PC-9 (cell line): ENCODE measurements at regions not wholly inside any gene's neighbourhood (a gene's known extent, or its start where the extent isn't known, plus 50 kb on each side); places are given as distances from the start of the nearest gene placed in this dataset.

ENCODE experiments used
- BruUV-seq: library from RNA; stranded (reverse); fragments of 400-500 nt; replicated peaks from 2 replicates; lab custom pipeline; 2021; lab: Mats Ljungman, UMichigan
- CTCF ChIA-PET: fragments of 300-600 bp; sonication (Branson Sonifier 250); formaldehyde crosslinking; loops from one replicate; lab custom pipeline; 2022; ENCODE audit warnings: antibody characterized with exemption; lab: Charles Lee
- POLR2A ChIA-PET: fragments of 300-600 bp; sonication (Branson Sonifier 250); formaldehyde crosslinking; loops from one replicate; lab custom pipeline; 2022; ENCODE audit warnings: antibody characterized with exemption; ENCODE audit not compliant: unreplicated experiment; lab: Charles Lee
- DNase-seq, 2 experiments: peaks; one replicate each; pipeline versions ENCODE4 v3.0.0 to v3.0.0-alpha.2; 2015 to 2022; ENCODE audit warnings: mixed read lengths in 1 of 2
- H2AFZ ChIP-seq: fragments of 200-600 bp; sonication (generic); 2 replicates; pipeline ENCODE4 v1.8.1; 2017; ENCODE audit warnings: antibody characterized with exemption
- H3F3A ChIP-seq: fragments of 200-600 bp; sonication (generic); 2 replicates; pipeline ENCODE4 v1.8.1; 2017; ENCODE audit warnings: antibody characterized with exemption, mild to moderate bottlenecking, low read depth; ENCODE audit not compliant: insufficient read depth
- H3K27ac ChIP-seq: fragments of 200-600 bp; sonication (generic); 2 replicates; pipeline ENCODE4 v1.6.1; 2016; ENCODE audit warnings: mixed run types
- H3K27me3 ChIP-seq: fragments of 200-600 bp; sonication (generic); 2 replicates; pipeline ENCODE4 v1.6.1; 2016; ENCODE audit warnings: low read depth, mixed run types; ENCODE audit not compliant: insufficient read depth
- H3K36me3 ChIP-seq: fragments of 200-600 bp; sonication (generic); 2 replicates; pipeline ENCODE4 v1.6.1; 2016; ENCODE audit warnings: low read depth, mixed run types
- H3K4me1 ChIP-seq: fragments of 200-600 bp; sonication (generic); replicated peaks from 2 replicates; pipeline ENCODE4 v1.6.1; 2016; ENCODE audit warnings: mixed run types; ENCODE audit not compliant: insufficient read depth
- H3K4me2 ChIP-seq: fragments of 200-600 bp; sonication (generic); 2 replicates; pipeline ENCODE4 v1.6.1; 2017; ENCODE audit warnings: mixed run types
- H3K4me3 ChIP-seq: fragments of 200-600 bp; sonication (generic); 2 replicates; pipeline ENCODE4 v1.6.1; 2016; ENCODE audit warnings: mixed run types
- H3K79me2 ChIP-seq: fragments of 200-600 bp; sonication (generic); 2 replicates; pipeline ENCODE4 v1.6.1; 2017; ENCODE audit warnings: low read depth, mixed run types
- H3K9me2 ChIP-seq: fragments of 200-600 bp; sonication (generic); 2 replicates; pipeline ENCODE4 v1.8.1; 2017; ENCODE audit warnings: mild to moderate bottlenecking; ENCODE audit not compliant: insufficient read depth
- H3K9me3 ChIP-seq: fragments of 200-600 bp; sonication (generic); 2 replicates; pipeline ENCODE4 v1.8.1; 2016; ENCODE audit warnings: low read depth; ENCODE audit not compliant: insufficient read depth
- H4K20me1 ChIP-seq: fragments of 200-600 bp; sonication (generic); 2 replicates; pipeline ENCODE4 v1.8.1; 2017; ENCODE audit not compliant: insufficient read depth
- EZH2 ChIP-seq: fragments of 200-600 bp; sonication (generic); IDR thresholded peaks from 2 replicates; pipeline ENCODE4 v1.8.0; 2017; ENCODE audit warnings: antibody characterized with exemption, low read depth
- intact Hi-C: fragments of 100-400 bp; cut with micrococcal nuclease; formaldehyde crosslinking; loops from one replicate; pipeline ENCODE4 v1.10.0; 2022; ENCODE audit not compliant: unreplicated experiment
- TF ChIP-seq, protein P1 (sequence below): fragments of 200-600 bp; sonication (generic); conservative IDR thresholded peaks from 2 replicates; pipeline ENCODE4 v1.6.1; 2017; ENCODE audit warnings: mixed run types, antibody characterized with exemption, mild to moderate bottlenecking, moderate library complexity

DNA sequence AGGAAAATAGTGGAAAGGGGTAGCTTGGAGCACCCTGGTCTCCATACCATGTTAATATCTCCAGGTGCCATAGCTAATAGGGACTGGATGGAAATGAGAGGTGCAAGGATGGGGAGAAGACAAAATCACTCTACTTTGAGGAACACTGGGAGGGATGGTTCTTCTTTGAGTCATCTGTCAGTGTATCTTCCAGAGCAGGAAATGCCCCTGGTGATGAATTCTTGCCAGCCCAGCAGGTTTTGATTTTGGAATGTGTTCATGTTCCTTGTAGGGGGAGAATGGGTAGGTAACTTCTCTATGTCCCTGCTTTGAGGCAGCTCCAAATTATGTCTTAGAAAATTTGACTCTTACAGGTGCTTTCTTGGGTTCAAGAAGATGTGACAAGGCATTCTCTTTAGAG, 177.0 kb upstream of the GLI3 start:
- Histone ChIP-seq H3K36me3 (no peaks in the 10 kb centered on the region), H4K20me1 (no peaks in the 10 kb centered on the region), H3K27ac (no peak overlapping the region), H2AFZ (no peak overlapping the region), H3K9me3 (no peaks in the 10 kb centered on the region), H3K4me3 (no peak overlapping the region), H3K27me3 (peaks cover 15% of the 10 kb centered on the region), H3F3A (no peaks in the 10 kb centered on the region), H3K9me2 (0 out of 2 replicates have a peak, but pooled peaks cover 6% of the 10 kb centered on the region), H3K4me2 (no peak overlapping the region), H3K79me2 (no peaks in the 10 kb centered on the region), H3K4me1 (no peaks in the 10 kb centered on the region)
- CTCF ChIA-PET = no interaction called here
- BruUV-seq = no TSS peak
- TF ChIP-seq EZH2 = no peak
- TF ChIP-seq, protein P1, sequence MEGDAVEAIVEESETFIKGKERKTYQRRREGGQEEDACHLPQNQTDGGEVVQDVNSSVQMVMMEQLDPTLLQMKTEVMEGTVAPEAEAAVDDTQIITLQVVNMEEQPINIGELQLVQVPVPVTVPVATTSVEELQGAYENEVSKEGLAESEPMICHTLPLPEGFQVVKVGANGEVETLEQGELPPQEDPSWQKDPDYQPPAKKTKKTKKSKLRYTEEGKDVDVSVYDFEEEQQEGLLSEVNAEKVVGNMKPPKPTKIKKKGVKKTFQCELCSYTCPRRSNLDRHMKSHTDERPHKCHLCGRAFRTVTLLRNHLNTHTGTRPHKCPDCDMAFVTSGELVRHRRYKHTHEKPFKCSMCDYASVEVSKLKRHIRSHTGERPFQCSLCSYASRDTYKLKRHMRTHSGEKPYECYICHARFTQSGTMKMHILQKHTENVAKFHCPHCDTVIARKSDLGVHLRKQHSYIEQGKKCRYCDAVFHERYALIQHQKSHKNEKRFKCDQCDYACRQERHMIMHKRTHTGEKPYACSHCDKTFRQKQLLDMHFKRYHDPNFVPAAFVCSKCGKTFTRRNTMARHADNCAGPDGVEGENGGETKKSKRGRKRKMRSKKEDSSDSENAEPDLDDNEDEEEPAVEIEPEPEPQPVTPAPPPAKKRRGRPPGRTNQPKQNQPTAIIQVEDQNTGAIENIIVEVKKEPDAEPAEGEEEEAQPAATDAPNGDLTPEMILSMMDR = no peak
- POLR2A ChIA-PET = interaction anchor here (0.5 kb wide), 1 partner anchor 1123 kb away, joined by 6 read pairs; no protein-coding TSS in a partner anchor
- no peak for DNase-seq
- intact Hi-C loops = no loop called here

DNA sequence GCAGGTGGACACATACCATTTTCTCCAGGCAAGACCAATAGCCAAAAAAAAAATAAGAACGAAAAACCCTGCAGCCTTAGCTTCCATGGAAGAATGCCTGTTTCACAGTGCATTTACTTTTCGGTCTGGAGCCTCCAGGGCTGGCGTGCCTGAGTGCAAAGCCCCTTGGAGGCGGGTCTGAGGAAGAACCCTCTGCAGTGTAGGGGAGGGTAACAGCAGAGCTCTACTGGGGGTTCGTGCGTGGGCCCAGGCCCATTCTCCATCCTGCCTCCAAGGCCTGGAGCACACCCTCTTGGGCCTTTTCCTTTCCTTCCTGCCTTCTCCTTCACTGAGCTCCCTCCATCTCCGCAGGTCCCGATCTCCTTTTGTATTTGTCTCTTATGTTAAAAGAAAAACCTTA, 172.3 kb upstream of the GLI3 start:
- H4K20me1 ChIP-seq = no peaks in the 10 kb centered on the region; the same call in 1 of the 2 replicates
- 0 out of 2 replicates have a peak overlapping the region, but pooled peaks have one; percentile 18 for H2AFZ ChIP-seq
- H3K4me3 ChIP-seq = no peak overlapping the region
- no peaks in the 10 kb centered on the region for H3K36me3 ChIP-seq
- no peaks in the 10 kb centered on the region for H3F3A ChIP-seq
- TF ChIP-seq EZH2 = no peak
- TF ChIP-seq, protein P1 = no peak
- BruUV-seq = no TSS peak
- H3K9me3 ChIP-seq = no peaks in the 10 kb centered on the region
- ChIA-PET CTCF (no interaction called here), POLR2A (no interaction called here)
- no peaks in the 10 kb centered on the region for H3K79me2 ChIP-seq
- H3K27me3 ChIP-seq = peaks cover 56% of the 10 kb centered on the region
- no peak overlapping the region for H3K27ac ChIP-seq
- intact Hi-C loops = no loop called here
- H3K9me2 ChIP-seq = no peaks in the 10 kb centered on the region
- no peak overlapping the region for H3K4me2 ChIP-seq
- H3K4me1 ChIP-seq = no peaks in the 10 kb centered on the region
- no peak for DNase-seq

DNA sequence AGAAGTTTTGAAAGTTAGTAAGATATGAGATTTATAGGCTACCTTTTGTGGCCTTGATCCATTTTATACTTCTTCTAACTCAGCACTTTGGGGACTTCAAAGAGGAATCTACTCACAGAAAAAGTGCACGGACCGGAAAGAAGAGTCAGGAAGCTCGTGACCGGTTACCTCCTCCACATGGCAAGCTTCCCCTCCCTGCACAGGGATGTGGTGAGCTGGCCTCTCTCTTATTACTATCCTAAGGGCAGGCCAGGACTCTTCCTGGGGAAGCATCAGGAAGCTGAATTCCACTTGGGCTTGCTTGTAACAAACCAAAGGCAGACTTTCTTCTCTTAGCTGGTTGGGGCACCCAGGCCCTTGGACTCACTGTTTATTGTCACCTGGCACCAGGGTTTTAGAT, 170.8 kb upstream of the GLI3 start:
- no peaks in the 10 kb centered on the region; the same call in 1 of the 2 replicates for H4K20me1 ChIP-seq
- CTCF ChIA-PET = no interaction called here
- H3K4me3 ChIP-seq = no peak overlapping the region
- H3F3A ChIP-seq = no peaks in the 10 kb centered on the region
- no peak for DNase-seq
- TF ChIP-seq EZH2 = no peak
- TF ChIP-seq, protein P1 = no peak
- POLR2A ChIA-PET = no interaction called here
- H3K36me3 ChIP-seq = no peaks in the 10 kb centered on the region
- no TSS peak for BruUV-seq
- intact Hi-C loops = no loop called here
- H3K27ac ChIP-seq = no peak overlapping the region
- H3K9me3 ChIP-seq = no peaks in the 10 kb centered on the region
- peaks cover 56% of the 10 kb centered on the region for H3K27me3 ChIP-seq
- H3K4me2 ChIP-seq = no peak overlapping the region
- H3K4me1 ChIP-seq = no peaks in the 10 kb centered on the region
- no peak overlapping the region for H2AFZ ChIP-seq
- H3K79me2 ChIP-seq = no peaks in the 10 kb centered on the region
- H3K9me2 ChIP-seq = no peaks in the 10 kb centered on the region
